Activated CD4-positive, alpha-beta T cell treated with anti-CD3 and anti-CD28 coated beads, Interleukin-2, Interleukin-6, amounts not matched to agents 100 ng/mL and 50 ng/mL, durations not matched to agents 16 hours and 8 hours (primary cell): ENCODE measurements at regions not wholly inside any gene's neighbourhood (a gene's known extent, or its start where the extent isn't known, plus 50 kb on each side); places are given as distances from the start of the nearest gene placed in this dataset.
A peak's percentile ranks its signal among the peaks of the same experiment; 100 is the strongest.

Experiments
- DNase-seq: peaks from one replicate; pipeline ENCODE4 v3.0.0-alpha.2; 2020

DNA sequence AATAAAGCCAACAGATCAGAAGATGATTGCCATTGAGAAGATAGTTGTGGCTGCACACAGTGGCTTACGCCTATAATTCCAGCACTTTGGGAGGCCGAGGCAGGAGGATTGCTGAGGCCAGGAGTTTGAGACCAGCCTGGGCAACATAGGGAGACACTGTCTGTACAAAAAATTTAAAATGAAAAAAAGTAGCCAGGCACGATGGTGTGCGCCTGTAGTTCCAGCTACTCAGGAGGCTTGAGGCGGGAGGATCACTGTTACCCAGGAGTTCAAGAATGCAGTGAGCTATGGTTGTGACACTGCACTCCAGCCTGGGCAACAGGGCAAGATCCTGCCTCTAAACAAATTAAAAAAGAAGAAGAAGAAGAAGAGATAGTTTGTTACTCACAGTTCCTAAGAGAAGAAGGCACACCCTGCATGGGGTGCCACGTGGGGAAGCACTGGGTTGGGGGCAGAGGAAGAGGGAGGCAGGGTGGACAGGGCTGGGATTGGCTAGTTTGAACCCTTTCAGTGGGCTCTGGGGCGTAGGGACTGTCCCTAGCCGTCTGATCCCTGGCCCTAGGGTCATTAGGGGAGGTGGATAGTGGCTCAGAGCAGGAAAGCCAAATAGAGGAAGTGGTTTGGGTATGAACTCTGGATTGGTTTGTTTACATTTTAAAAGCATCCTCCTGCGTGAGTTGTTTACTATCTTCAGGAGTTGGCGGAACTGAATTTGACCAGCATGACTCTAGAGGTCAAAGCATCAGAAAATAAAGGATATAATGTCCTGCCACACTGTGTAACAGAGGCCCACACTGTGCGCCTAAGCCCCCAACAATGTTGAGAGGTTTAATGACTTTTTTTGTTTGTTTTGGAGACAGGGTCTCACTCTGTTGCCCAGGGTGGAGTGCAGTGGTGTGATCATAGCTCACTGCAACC lies 60.5 kb upstream of the MEDAG start:
- peak; percentile 10 for DNase-seq

DNA sequence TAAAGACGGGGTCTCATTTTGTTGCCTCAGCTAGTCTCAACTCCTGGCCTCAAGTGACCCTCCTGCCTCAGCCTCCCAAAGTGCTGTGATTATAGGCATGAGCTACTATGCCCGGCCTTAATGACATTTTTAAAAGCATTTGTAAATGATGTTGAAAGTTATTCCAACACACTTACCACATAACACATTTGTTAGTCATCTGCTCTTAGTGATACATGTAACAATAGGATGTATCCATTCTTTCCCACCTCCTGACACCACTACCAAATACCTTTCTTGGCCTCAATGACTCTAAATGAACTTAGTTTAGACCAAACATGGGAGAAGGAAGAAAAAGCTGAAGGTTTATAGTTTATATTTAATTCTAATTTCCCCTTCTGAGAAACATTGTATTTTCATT lies 59.8 kb upstream of the MEDAG start:
- DNase-seq, result no peak

DNA sequence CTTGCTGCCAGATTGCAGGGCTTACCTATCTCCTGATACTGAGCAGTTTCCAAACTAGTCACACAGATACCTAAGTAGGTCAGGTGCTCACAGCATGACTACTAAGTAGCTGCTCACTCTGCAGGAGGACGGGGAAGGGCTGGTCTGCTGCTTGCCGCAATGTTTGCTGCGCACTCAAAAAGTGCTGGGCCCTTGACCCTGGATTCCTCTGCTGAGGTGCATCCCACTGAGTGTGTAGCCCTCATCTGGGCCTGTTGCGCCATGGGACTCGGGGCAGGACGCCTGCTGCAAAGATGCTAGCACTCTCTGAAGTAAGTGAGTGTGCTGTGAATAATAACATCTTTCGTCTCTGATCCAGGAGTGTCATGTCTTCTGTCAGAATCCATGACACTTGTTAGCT lies 59.2 kb upstream of the MEDAG start:
- DNase-seq, result peak; percentile 37

DNA sequence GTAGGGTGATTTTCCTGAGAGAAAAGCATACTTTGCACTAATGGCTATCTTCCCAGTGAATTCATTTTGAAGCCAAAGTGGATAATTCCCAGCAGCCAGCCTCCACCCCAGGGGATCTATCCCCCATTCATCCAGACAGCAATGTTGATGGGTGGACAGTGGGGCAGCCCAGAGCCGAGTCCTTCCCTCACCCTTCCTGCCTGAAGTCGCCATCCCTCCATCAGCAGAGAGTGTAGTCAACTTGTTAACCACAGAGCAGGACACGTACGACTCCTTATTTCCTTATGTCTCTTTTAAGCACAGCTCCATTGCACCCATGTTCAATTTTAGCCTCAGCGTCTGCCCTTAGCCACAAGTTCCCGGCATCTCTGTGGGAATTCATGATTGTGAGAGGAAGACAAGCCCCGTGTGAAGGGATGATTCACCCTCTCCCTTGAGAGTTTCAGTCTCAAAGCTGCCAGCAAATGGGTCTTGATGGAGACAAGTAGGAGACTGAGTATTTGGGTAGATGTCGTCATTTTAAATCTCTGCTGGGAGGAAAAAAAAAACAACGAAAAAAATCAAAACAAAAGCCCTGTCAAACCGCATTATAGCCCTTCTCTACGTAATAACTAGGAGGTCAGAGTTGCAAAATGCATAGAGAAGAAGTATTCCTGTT lies 58.3 kb upstream of the MEDAG start:
- peak; percentile 70 for DNase-seq

DNA sequence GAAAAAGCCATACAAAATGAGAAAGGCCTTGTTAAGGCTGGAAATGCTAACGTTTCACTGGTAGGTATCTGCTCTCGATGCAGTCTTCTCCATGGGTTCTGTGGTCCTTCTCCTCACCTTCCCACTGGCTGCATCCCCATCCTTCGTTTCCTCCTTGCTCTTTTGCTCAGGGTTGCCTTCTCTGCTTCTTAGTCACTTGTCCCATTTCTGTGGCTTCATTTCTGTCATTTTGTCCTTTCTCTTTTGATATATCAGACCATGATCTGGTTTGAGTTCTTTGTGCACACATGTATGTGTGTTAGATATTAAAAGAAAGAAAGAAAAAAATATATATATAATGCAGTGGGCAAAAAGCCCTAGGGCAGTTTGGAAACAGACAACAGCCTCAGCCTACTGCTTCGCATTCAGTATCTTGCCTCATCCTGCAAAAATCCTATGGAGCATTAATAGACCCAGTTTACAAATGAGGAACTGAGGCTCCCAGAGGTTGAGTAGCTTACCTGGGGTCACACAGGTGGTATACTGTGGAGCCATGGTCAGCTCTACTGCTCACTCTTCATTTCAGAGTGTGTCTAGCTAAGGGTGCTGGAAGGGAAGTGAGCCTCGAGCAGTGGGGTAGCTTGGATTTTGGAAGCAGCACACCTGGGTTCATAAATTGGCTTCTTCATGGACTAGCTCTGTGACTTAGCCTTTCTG lies 57.6 kb upstream of the MEDAG start:
- DNase-seq, result peak; percentile 60

DNA sequence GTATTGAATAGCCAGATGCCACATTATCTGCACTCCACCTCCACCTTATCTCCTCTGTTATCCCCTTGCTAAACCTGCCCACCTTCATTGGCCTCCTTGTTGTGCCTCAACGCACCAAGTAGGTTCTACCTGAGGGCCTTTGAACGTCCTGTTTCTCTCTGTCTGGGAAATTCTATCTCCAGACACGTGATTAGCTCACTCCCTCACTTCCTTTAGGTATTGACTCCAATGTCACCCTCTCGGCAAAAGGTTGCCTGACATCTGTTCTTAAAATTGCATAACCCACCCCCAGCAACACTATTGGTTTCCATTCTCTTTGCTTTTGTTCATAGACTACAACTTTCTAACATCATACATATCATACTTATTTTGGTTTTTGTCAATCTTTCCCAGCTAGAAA lies 56.5 kb upstream of the MEDAG start:
- no peak for DNase-seq

DNA sequence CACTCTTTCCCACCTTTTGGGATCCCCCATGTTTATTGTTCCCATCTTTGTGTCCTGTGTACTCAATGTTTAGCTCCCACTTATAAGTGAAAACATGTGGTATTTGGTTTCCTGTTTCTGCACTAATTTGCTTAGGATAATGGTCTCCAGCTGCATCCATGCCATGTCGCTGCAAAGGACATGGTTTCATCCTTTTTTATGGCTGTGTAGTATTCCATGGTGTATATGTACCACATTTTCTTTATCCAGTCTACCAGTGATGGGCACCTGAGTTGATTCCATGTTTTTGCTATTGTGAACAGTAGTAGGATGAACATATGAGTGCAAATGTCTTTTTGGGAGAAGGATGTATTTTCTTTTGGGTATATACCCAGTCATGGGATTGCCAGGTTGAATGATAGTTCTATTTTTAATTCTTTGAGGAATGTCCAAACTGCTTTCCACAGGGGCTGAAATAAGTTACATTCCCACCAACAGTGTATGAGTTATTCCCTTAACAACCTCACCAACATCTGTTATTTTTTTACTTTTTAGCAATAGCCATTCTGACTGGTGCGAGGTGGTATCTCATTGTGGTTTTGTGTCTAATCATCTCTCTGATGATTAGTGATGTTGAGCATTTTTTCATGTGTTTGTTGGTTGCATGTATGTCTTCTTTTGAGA lies 55.7 kb upstream of the MEDAG start:
- DNase-seq, result no peak

DNA sequence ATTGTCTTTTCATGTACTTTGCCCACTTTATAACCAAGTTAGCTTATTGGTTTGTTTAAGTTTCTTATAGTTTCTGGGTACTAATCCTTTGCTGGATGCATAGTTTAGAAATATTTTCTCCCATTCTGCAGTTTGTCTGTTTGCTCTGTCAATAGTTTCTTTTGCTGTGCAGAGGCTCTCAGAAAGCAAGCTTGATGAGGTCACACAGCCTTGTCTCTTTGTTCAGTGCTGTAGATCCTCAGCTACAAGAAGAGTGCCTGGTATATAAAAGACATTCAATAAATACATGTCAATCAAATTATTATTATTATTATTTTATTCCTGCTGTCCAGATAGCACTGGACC lies 55.2 kb upstream of the MEDAG start:
- no peak for DNase-seq

DNA sequence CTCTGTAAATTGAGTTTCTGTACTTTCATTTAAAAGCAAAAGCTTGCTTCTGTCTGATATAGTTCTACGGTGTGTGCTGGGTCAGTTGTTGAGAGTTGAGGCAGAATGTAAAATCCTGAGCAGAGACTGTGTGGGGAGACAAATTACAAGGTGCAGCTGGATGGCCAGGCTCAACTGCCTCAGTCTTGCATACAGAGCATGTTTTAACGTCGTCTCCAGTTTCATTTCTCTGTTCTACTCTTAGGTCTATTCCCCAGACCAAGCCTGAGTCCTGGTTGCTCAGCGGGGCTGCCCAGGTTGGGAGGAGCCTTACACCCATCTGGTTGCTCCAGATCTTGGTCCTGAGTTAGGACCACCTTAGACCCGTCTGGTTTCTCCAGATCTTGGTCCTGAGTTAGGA lies 54.4 kb upstream of the MEDAG start:
- DNase-seq, result no peak

DNA sequence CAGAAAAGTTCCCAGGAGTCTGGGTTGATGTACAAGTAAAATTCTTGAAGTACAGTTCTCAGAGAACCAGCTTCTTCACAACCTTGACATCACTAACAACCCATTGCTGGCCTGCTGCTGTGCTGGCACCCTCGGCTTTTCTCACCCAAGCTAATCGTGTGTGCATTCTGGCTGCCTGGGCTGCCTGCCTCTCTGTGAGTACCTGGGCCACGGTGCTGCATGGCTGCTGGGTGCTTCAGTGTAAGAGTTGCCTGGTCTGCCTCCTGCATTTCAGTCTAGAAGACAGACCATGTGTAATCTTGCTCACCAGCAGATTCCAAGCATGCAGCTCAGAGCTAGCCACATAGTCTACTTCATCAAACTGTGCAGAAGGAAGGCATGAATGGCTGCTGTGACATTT lies 50.5 kb upstream of the MEDAG start:
- DNase-seq, result no peak

DNA sequence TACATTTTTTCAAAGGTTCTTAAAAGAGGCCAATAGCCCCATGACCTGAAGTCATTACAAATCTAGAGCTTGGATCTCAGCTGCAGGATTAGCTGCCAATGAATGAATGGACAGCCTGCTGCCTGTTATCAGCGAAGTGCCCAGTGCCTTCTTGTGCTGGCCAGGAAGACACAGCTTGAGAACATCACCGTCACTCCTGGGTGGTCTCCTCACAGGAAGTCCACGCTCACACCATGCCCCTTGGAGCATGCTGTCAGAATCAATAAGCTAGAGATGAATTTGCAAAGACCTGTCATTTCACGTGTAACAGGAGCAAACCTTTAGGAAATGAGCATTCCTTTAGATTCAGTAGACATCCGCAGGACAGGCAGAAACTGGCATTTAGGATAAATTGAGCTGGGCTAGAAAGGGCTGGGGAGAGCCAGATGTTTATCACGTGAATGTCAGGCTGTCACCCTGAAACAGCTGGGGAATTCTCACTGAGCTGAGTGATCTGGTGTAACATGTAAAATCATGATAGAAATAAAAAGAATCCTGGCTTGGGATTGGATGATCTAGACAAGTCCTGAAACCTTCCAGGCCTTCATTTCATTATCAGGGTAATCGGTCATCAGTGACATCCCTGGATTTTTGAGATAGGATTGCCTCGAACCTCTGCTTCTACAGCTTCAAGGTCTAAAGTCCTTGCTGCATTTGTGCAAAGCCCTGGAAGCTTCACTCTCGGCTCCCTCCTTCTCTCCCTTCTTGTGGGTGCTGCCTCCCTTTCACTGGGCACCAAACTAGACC lies 49.9 kb upstream of the MEDAG start:
- DNase-seq, result no peak
